ENCODE measurements at regions not wholly inside any gene's neighbourhood (a gene's known extent, or its start where the extent isn't known, plus 50 kb on each side); places are given as distances from the start of the nearest gene placed in this dataset.

- no peaks in the 10 kb centered on the region for H3K27me3 ChIP-seq
- no peaks in the 10 kb centered on the region for H3K36me3 ChIP-seq
- no peaks in the 10 kb centered on the region for H3K4me1 ChIP-seq (ENCODE audit: low read depth)
- H3K4me3 ChIP-seq = no peak overlapping the region
- TF ChIP-seq CTCF (IDR thresholded peaks at IDR 0.05; ENCODE audit: low read depth, low read length) = no peak
- no peaks in the 10 kb centered on the region for H3K9me3 ChIP-seq (ENCODE audit: low read depth)
- no peak for DNase-seq (ENCODE audit: low read depth in 1 of 2, low spot score in 1 of 2)
- H3K27ac ChIP-seq = no peak overlapping the region
Measured at GRCh38 chr3:46094506-46094905, 67.2 kb upstream of the XCR1 start.

GRCh38 chr3:46093966-46094365 is 66.7 kb upstream of the XCR1 start:
- no peaks in the 10 kb centered on the region for H3K4me1 ChIP-seq (ENCODE audit: low read depth)
- H3K36me3 ChIP-seq = no peaks in the 10 kb centered on the region
- no peak for TF ChIP-seq CTCF (IDR thresholded peaks at IDR 0.05; ENCODE audit: low read depth, low read length)
- H3K27ac ChIP-seq = no peak overlapping the region
- DNase-seq (ENCODE audit: low read depth in 1 of 2, low spot score in 1 of 2) = no peak
- H3K4me3 ChIP-seq = no peak overlapping the region
- no peaks in the 10 kb centered on the region for H3K9me3 ChIP-seq (ENCODE audit: low read depth)
- H3K27me3 ChIP-seq = no peaks in the 10 kb centered on the region

- Histone ChIP-seq H3K27me3 (no peaks in the 10 kb centered on the region), H3K4me3 (no peak overlapping the region), H3K36me3 (no peaks in the 10 kb centered on the region), H3K9me3 (ENCODE audit: low read depth) (no peaks in the 10 kb centered on the region), H3K4me1 (ENCODE audit: low read depth) (no peaks in the 10 kb centered on the region), H3K27ac (no peak overlapping the region)
- no peak for DNase-seq (ENCODE audit: low read depth in 1 of 2, low spot score in 1 of 2)
- no peak for TF ChIP-seq CTCF (IDR thresholded peaks at IDR 0.05; ENCODE audit: low read depth, low read length)
Measured at GRCh38 chr3:46093327-46093942, 66.2 kb upstream of the XCR1 start.

DNA sequence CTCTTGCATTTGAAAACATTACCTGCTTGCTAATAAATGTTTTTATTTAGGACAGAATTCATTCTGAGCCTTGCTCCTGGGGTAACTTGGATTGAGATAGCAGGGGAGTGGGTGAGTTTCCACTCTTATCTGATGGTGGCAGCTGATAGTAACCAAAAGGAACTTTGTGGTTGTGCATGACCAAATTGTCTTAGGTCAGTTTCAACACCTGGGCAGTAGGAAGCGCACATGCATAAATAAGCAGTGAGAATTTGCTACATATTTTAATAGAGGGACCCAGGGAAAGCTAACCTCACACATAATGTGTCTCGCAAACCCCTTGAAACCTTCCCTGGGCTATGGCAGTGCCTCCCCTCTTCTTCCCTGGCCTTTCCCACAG is 65.4 kb upstream of the XCR1 start:
- H3K27me3 ChIP-seq = no peaks in the 10 kb centered on the region
- no peak for TF ChIP-seq CTCF (IDR thresholded peaks at IDR 0.05; ENCODE audit: low read depth, low read length)

GRCh38 chr3:46091741-46092701 is 64.7 kb upstream of the XCR1 start:
- Histone ChIP-seq H3K4me1 (ENCODE audit: low read depth) (no peaks in the 10 kb centered on the region), H3K4me3 (no peak overlapping the region), H3K36me3 (no peaks in the 10 kb centered on the region), H3K9me3 (ENCODE audit: low read depth) (no peaks in the 10 kb centered on the region), H3K27me3 (no peaks in the 10 kb centered on the region), H3K27ac (no peak overlapping the region)
- DNase-seq (ENCODE audit: low read depth in 1 of 2, low spot score in 1 of 2) = no peak
- no peak for TF ChIP-seq CTCF (IDR thresholded peaks at IDR 0.05; ENCODE audit: low read depth, low read length)

More for the DNA sequence above, 65.4 kb upstream of the XCR1 start:
- Histone ChIP-seq H3K4me3 (no peak overlapping the region), H3K36me3 (no peaks in the 10 kb centered on the region), H3K4me1 (ENCODE audit: low read depth) (no peaks in the 10 kb centered on the region), H3K9me3 (ENCODE audit: low read depth) (no peaks in the 10 kb centered on the region), H3K27ac (no peak overlapping the region)
- no peak for DNase-seq (ENCODE audit: low read depth in 1 of 2, low spot score in 1 of 2)
